Esophagus muscularis mucosa (tissue), 3 donors: ENCODE measurements at regions not wholly inside any gene's neighbourhood (a gene's known extent, or its start where the extent isn't known, plus 50 kb on each side); places are given as distances from the start of the nearest gene placed in this dataset.

Experiments
- POLR2A ChIP-seq: fragments of 450-650 bp; IDR thresholded peaks from one replicate; pipeline ENCODE4 v1.6.1; 2017; ENCODE audit warnings: antibody characterized with exemption, moderate library complexity, mild to moderate bottlenecking, low read depth
- TF ChIP-seq, protein P1 (sequence below), 3 experiments: fragments of 200-600 bp in 2 of 3; fragments of 450-650 bp in 1 of 3; sonication (generic) in 2 of 3; IDR thresholded peaks; one replicate each; pipeline ENCODE4 v1.5.1; 2017 to 2019; ENCODE audit warnings: antibody characterized with exemption in 3 of 3, mild to moderate bottlenecking in 2 of 3, moderate library complexity in 1 of 3

DNA sequence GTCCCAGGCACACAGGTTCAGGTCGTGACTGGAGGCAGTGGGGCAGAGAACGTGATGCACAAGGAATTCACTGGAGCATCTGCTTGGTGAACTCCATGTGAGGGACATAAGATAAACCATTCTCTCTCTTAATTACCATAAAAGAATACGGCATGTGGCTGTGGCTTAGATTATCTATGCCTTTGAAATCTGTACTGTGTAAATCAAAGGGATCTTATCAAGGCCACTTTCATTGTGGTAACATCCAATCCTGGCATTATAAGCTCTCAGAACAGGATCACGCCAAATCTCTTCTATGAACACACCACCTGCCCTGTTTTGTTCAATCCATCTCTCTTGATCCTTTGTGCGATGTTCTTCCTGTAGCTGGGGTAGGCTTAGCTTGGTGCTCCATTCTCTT is 192.3 kb downstream of the SPATA18 start:
- TF ChIP-seq POLR2A = no peak
- TF ChIP-seq, protein P1, sequence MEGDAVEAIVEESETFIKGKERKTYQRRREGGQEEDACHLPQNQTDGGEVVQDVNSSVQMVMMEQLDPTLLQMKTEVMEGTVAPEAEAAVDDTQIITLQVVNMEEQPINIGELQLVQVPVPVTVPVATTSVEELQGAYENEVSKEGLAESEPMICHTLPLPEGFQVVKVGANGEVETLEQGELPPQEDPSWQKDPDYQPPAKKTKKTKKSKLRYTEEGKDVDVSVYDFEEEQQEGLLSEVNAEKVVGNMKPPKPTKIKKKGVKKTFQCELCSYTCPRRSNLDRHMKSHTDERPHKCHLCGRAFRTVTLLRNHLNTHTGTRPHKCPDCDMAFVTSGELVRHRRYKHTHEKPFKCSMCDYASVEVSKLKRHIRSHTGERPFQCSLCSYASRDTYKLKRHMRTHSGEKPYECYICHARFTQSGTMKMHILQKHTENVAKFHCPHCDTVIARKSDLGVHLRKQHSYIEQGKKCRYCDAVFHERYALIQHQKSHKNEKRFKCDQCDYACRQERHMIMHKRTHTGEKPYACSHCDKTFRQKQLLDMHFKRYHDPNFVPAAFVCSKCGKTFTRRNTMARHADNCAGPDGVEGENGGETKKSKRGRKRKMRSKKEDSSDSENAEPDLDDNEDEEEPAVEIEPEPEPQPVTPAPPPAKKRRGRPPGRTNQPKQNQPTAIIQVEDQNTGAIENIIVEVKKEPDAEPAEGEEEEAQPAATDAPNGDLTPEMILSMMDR (IDR thresholded peaks at IDR 0.05) = no peak
